HCT116 (cell line): ENCODE measurements at regions not wholly inside any gene's neighbourhood (a gene's known extent, or its start where the extent isn't known, plus 50 kb on each side); places are given as distances from the start of the nearest gene placed in this dataset.

Experiments
- ATAC-seq: fragments of 200-7000 bp; cut with Tn5 transposase; 2 replicates; pipeline ENCODE4 v1.9.1; 2020; ENCODE audit warnings: mild to moderate bottlenecking, moderate library complexity
- BruUV-seq: library from RNA; stranded (reverse); fragments of 400-500 nt; replicated peaks from 2 replicates; lab custom pipeline; 2021; lab: Mats Ljungman, UMichigan
- CTCF ChIA-PET: fragments of 300-600 bp; sonication (Branson Sonifier 250); formaldehyde crosslinking; loops from one replicate; lab custom pipeline; 2021; ENCODE audit warnings: antibody characterized with exemption; lab: Charles Lee
- POLR2A ChIA-PET: fragments of 300-600, 350-600 bp; sonication (Branson Sonifier 250); formaldehyde crosslinking; loops from one replicate; lab custom pipeline; 2021; ENCODE audit warnings: antibody characterized with exemption; lab: Charles Lee
- RAD21 ChIA-PET, 2 experiments: fragments of 300-600 bp; sonication (Branson Sonifier 250); formaldehyde crosslinking; loops; one replicate each; lab custom pipeline; 2023; ENCODE audit warnings: low total read pairs in 2 of 2; ENCODE audit not compliant: uncharacterized antibody in 2 of 2, unreplicated experiment in 2 of 2, low non-redundant PET in 1 of 2; lab: Charles Lee
- DNase-seq: peaks from one replicate; pipeline ENCODE4 v3.0.0-alpha.2; 2010; ENCODE audit warnings: low read depth, low spot score
- H2AFZ ChIP-seq: fragments of 200-600 bp; shearing (Covaris generic), sonication (generic); 2 replicates; pipeline ENCODE4 v1.6.1; 2017; ENCODE audit warnings: low read depth, mixed run types, mixed read lengths, antibody characterized with exemption, low read length; ENCODE audit not compliant: poor library complexity, severe bottlenecking
- H3K27ac ChIP-seq: 2 replicates; pipeline ENCODE4 v1.5.1; 2012; ENCODE audit warnings: low read depth, low read length
- H3K27me3 ChIP-seq: fragments of 200-600 bp; sonication (generic); 2 replicates; pipeline ENCODE4 v1.6.1; 2016; ENCODE audit warnings: mixed run types, low read length, mixed read lengths; ENCODE audit not compliant: insufficient read depth
- H3K36me3 ChIP-seq, 2 experiments: fragments of 200-500 bp in 1 of 2; fragments of 200-600 bp in 1 of 2; sonication (Bioruptor generic) in 1 of 2; sonication (generic) in 1 of 2; 2 replicates each; pipeline versions ENCODE4 v1.5.1 to v1.6.1; 2014 to 2016; ENCODE audit warnings: low read length in 2 of 2, inconsistent platforms in 1 of 2, mixed read lengths in 1 of 2, mixed run types in 1 of 2; ENCODE audit not compliant: insufficient read depth in 2 of 2, control insufficient read depth in 1 of 2
- H3K4me1 ChIP-seq, 2 experiments: fragments of 200-600 bp in 1 of 2; sonication (generic) in 1 of 2; 2 replicates each; pipeline versions ENCODE4 v1.5.1 to v1.6.1; 2012 to 2017; ENCODE audit warnings: low read length in 2 of 2, inconsistent platforms in 1 of 2, mild to moderate bottlenecking in 1 of 2, mixed read lengths in 1 of 2, mixed run types in 1 of 2, moderate library complexity in 1 of 2; ENCODE audit not compliant: insufficient read depth in 2 of 2, control insufficient read depth in 1 of 2
- H3K4me2 ChIP-seq: fragments of 200-600 bp; sonication (generic); 2 replicates; pipeline ENCODE4 v1.6.1; 2017; ENCODE audit warnings: mixed run types, low read length, mixed read lengths
- H3K4me3 ChIP-seq, 2 experiments: fragments of 200-600 bp in 1 of 2; sonication (generic) in 1 of 2; replicated peaks in 1 of 2; 2 replicates each; pipeline ENCODE4 v1.5.1; 2011 to 2016; ENCODE audit warnings: low read length in 2 of 2, control low read depth in 1 of 2, low read depth in 1 of 2, mild to moderate bottlenecking in 1 of 2, mixed read lengths in 1 of 2, mixed run types in 1 of 2
- H3K79me2 ChIP-seq: fragments of 200-600 bp; sonication (generic); 2 replicates; pipeline ENCODE4 v1.6.1; 2017; ENCODE audit warnings: mild to moderate bottlenecking, mixed run types, low read length, moderate library complexity, mixed read lengths; ENCODE audit not compliant: insufficient read depth
- H3K9ac ChIP-seq: fragments of 200-600 bp; sonication (generic); 2 replicates; pipeline ENCODE4 v1.6.1; 2016; ENCODE audit warnings: low read length, mixed read lengths
- H3K9me2 ChIP-seq: fragments of 200-600 bp; sonication (generic), shearing (Covaris generic); 2 replicates; pipeline ENCODE4 v1.6.1; 2017; ENCODE audit warnings: mixed run types, mild to moderate bottlenecking, moderate library complexity; ENCODE audit not compliant: insufficient read depth
- H3K9me3 ChIP-seq, 2 experiments: fragments of 200-500 bp in 1 of 2; fragments of 200-600 bp in 1 of 2; sonication (Bioruptor generic) in 1 of 2; sonication (generic) in 1 of 2; 2 replicates each; pipeline ENCODE4 v1.6.1; 2014 to 2017; ENCODE audit warnings: low read length in 2 of 2, mixed read lengths in 2 of 2, inconsistent platforms in 1 of 2, low read depth in 1 of 2, mild to moderate bottlenecking in 1 of 2, mixed run types in 1 of 2, moderate library complexity in 1 of 2; ENCODE audit not compliant: control insufficient read depth in 1 of 2, insufficient read depth in 1 of 2
- H4K20me1 ChIP-seq: fragments of 200-600 bp; sonication (generic), shearing (Covaris generic); 2 replicates; pipeline ENCODE4 v1.6.1; 2017; ENCODE audit warnings: mixed run types, mild to moderate bottlenecking, moderate library complexity; ENCODE audit not compliant: insufficient read depth
- ATF3 ChIP-seq: IDR thresholded peaks from 2 replicates; pipeline ENCODE4 v1.6.1; 2012
- CBX3 ChIP-seq: IDR thresholded peaks from 2 replicates; pipeline ENCODE4 v1.6.1; 2012; ENCODE audit warnings: low read depth
- CEBPB ChIP-seq: IDR thresholded peaks from 2 replicates; pipeline ENCODE4 v1.6.1; 2012; ENCODE audit warnings: low read depth
- CTCF ChIP-seq, 3 experiments: fragments of 200-600 bp in 1 of 3; sonication (generic) in 1 of 3; IDR thresholded peaks in 2 of 3; conservative IDR thresholded peaks in 1 of 3; 2 replicates each; pipeline ENCODE4 v1.5.1; 2012 to 2017; ENCODE audit warnings: low read depth in 2 of 3, low read length in 2 of 3, antibody characterized with exemption in 1 of 3, borderline replicate concordance in 1 of 3, control low read depth in 1 of 3, mild to moderate bottlenecking in 1 of 3, mixed read lengths in 1 of 3, mixed run types in 1 of 3, moderate library complexity in 1 of 3; ENCODE audit not compliant: insufficient read depth in 1 of 3
- EGR1 ChIP-seq: IDR thresholded peaks from 2 replicates; pipeline ENCODE4 v1.6.1; 2012; ENCODE audit warnings: low read depth
- ELF1 ChIP-seq: IDR thresholded peaks from 2 replicates; pipeline ENCODE4 v1.6.1; 2012; ENCODE audit warnings: low read depth, borderline replicate concordance
- EZH2phosphoT487 ChIP-seq: fragments of 200-600 bp; IDR thresholded peaks from 2 replicates; pipeline ENCODE4 v1.6.1; 2018; ENCODE audit warnings: antibody characterized with exemption, borderline replicate concordance
- JUND ChIP-seq: IDR thresholded peaks from 2 replicates; pipeline ENCODE4 v1.6.1; 2012
- MAX ChIP-seq: IDR thresholded peaks from 2 replicates; pipeline ENCODE4 v1.6.1; 2012
- POLR2A ChIP-seq: IDR thresholded peaks from 2 replicates; pipeline ENCODE4 v1.7.0; 2011; ENCODE audit warnings: borderline replicate concordance; ENCODE audit not compliant: insufficient read depth, insufficient read length; ENCODE audit errors: extremely low read depth
- POLR2AphosphoS5 ChIP-seq: IDR thresholded peaks from 2 replicates; pipeline ENCODE4 v1.6.1; 2011; ENCODE audit warnings: mild to moderate bottlenecking, low read depth, low read length, moderate library complexity
- REST ChIP-seq: IDR thresholded peaks from 2 replicates; pipeline ENCODE4 v1.6.1; 2012; ENCODE audit warnings: low read depth
- SIN3A ChIP-seq: IDR thresholded peaks from 2 replicates; pipeline ENCODE4 v1.6.1; 2012; ENCODE audit warnings: low read depth
- SRF ChIP-seq: IDR thresholded peaks from 2 replicates; pipeline ENCODE4 v1.6.1; 2012; ENCODE audit warnings: low read depth
- TCF7L2 ChIP-seq: IDR thresholded peaks from 2 replicates; pipeline ENCODE4 v1.7.0; 2011; ENCODE audit warnings: borderline replicate concordance, inconsistent platforms; ENCODE audit not compliant: insufficient read depth, insufficient read length; ENCODE audit errors: extremely low read depth
- YY1 ChIP-seq: IDR thresholded peaks from 2 replicates; pipeline ENCODE4 v1.6.1; 2011; ENCODE audit warnings: low read length, low read depth, moderate library complexity, mild to moderate bottlenecking; ENCODE audit not compliant: insufficient replicate concordance; ENCODE audit errors: extremely low read depth
- ZFX ChIP-seq: fragments of 450-650 bp; IDR thresholded peaks from 2 replicates; pipeline ENCODE4 v1.6.1; 2017
- intact Hi-C: fragments of 100-400 bp; cut with micrococcal nuclease; formaldehyde crosslinking; loops from 2 replicates; pipeline ENCODE4 v1.10.0; 2022
- TF ChIP-seq, protein P1 (sequence below): IDR thresholded peaks from 2 replicates; pipeline ENCODE4 v1.6.1; 2011; ENCODE audit warnings: mild to moderate bottlenecking, low read length, moderate library complexity; ENCODE audit not compliant: insufficient replicate concordance; ENCODE audit errors: extremely low read depth

DNA sequence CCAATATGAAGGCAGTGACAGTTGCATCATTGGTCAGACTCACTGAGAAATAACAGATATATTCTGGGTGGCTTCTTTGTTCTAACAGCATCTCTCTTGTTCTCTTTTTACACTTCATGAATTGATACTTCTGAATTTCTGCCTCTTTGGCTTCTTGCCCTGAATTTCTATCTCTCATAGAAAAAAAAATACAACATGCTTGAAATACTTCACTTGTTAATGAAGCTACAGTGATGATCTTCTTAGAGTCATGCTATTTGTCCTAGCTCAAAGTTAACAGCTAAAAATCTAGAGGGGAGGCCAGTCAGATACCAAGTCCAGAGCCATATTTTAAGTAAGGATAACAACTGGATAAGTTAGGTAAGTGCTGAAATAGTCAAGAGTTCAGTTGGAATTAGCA is 597.2 kb upstream of the AGTR1 start:
- H3K4me2 ChIP-seq = no peak overlapping the region
- H3K9ac ChIP-seq = no peak overlapping the region
- H3K4me3 ChIP-seq = no peak overlapping the region
- H3K9me2 ChIP-seq = no peaks in the 10 kb centered on the region; the same call in 1 of the 2 replicates
- H3K4me1 ChIP-seq = no peaks in the 10 kb centered on the region
- intact Hi-C loops = no loop called here
- no peaks in the 10 kb centered on the region for H3K79me2 ChIP-seq
- ChIA-PET RAD21 (no interaction called here), CTCF (no interaction called here)
- H3K27me3 ChIP-seq = no peaks in the 10 kb centered on the region
- H3K36me3 ChIP-seq = no peaks in the 10 kb centered on the region
- no peak overlapping the region for H3K27ac ChIP-seq
- no TSS peak for BruUV-seq
- no peaks in the 10 kb centered on the region for H3K9me3 ChIP-seq
- no peak for ATAC-seq
- TF ChIP-seq MAX = no peak
- TF ChIP-seq ATF3 = no peak
- no peak for TF ChIP-seq CBX3
- TF ChIP-seq ZFX = no peak
- TF ChIP-seq EGR1 = no peak
- no peak for TF ChIP-seq POLR2A
- TF ChIP-seq, protein P1, sequence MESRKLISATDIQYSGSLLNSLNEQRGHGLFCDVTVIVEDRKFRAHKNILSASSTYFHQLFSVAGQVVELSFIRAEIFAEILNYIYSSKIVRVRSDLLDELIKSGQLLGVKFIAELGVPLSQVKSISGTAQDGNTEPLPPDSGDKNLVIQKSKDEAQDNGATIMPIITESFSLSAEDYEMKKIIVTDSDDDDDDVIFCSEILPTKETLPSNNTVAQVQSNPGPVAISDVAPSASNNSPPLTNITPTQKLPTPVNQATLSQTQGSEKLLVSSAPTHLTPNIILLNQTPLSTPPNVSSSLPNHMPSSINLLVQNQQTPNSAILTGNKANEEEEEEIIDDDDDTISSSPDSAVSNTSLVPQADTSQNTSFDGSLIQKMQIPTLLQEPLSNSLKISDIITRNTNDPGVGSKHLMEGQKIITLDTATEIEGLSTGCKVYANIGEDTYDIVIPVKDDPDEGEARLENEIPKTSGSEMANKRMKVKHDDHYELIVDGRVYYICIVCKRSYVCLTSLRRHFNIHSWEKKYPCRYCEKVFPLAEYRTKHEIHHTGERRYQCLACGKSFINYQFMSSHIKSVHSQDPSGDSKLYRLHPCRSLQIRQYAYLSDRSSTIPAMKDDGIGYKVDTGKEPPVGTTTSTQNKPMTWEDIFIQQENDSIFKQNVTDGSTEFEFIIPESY = no peak
- no peak for TF ChIP-seq EZH2phosphoT487
- no peak for TF ChIP-seq CTCF (IDR thresholded peaks at IDR 0.05 in 2 of 3, conservative IDR thresholded peaks at IDR 0.05 in 1 of 3; ENCODE audit: borderline replicate concordance in 1 of 3, insufficient read depth in 1 of 3, low read depth in 2 of 3, low read length in 2 of 3)
- no peak for TF ChIP-seq CEBPB
- TF ChIP-seq POLR2AphosphoS5 = no peak
- TF ChIP-seq JUND = no peak
- TF ChIP-seq ELF1 = no peak
- no peak for TF ChIP-seq SRF
- no peak for TF ChIP-seq SIN3A
- TF ChIP-seq REST = no peak
- TF ChIP-seq YY1 = no peak
- TF ChIP-seq TCF7L2 = no peak
- TF ChIP-seq, all 23 proteins: peak for 0
- H2AFZ ChIP-seq = no peak overlapping the region
- H4K20me1 ChIP-seq = no peaks in the 10 kb centered on the region
- POLR2A ChIA-PET = no interaction called here
- DNase-seq = no peak
